H1 (cell line): ENCODE measurements at regions not wholly inside any gene's neighbourhood (a gene's known extent, or its start where the extent isn't known, plus 50 kb on each side); places are given as distances from the start of the nearest gene placed in this dataset.

Experiments used
- ASH2L ChIP-seq: fragments of 200-600, 300-600 bp; sonication (generic); IDR thresholded peaks from one replicate; pipeline ENCODE4 v1.7.1; 2017; ENCODE audit warnings: low read length
- ATF2 ChIP-seq: IDR thresholded peaks from 2 replicates; pipeline ENCODE4 v1.6.1; 2012; ENCODE audit warnings: low read length, inconsistent platforms
- GABPA ChIP-seq: IDR thresholded peaks from 2 replicates; pipeline ENCODE4 v1.6.1; 2011; ENCODE audit warnings: mild to moderate bottlenecking, low read length, moderate library complexity, borderline replicate concordance; ENCODE audit not compliant: insufficient read depth
- POU5F1 ChIP-seq: IDR thresholded peaks from 2 replicates; pipeline ENCODE4 v1.6.1; 2011; ENCODE audit warnings: low read depth, mild to moderate bottlenecking, low read length, moderate library complexity

- no peak for TF ChIP-seq ATF2
- TF ChIP-seq GABPA, result no peak
- TF ChIP-seq ASH2L, result no peak
- no peak for TF ChIP-seq POU5F1
These were observed 70.8 kb upstream of the MEOX2 start (continued) for GRCh38 chr7:15757041-15758000.
